ENCODE measurements at regions not wholly inside any gene's neighbourhood (a gene's known extent, or its start where the extent isn't known, plus 50 kb on each side); places are given as distances from the start of the nearest gene placed in this dataset.

DNA sequence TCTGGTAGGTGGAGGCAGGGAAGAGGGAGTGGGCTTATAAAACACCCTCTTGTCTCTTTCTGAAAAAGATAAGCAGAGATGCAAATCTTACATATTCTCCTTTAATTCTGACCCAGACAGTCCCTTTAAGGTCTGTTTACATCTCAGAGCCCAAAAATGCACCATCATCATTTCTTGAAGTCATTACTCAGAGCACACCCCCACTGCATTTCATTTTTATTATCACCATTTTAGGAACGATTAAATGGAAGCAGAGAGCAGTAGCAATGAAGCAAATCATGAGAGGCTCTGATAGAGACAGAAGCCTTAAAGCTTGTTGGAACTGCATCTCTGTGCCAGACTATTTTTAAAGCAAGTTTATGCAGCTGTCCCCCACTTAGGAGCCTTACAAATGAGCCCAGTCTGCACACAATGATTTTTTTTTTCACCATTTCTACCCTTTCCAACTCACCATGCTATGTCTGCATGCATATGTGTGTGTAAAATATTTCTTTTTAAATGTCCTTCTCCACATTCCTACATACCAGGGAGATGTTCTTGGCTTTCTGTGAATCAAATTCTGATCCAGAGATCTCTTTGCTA, 311.0 kb downstream of the GRIN2B start:
- no peak for TF ChIP-seq CTCF (conservative IDR thresholded peaks at IDR 0.05; ENCODE audit: low read depth, low read length)
- peak; percentile 88 for TF ChIP-seq MAFK (IDR thresholded peaks at IDR 0.05; ENCODE audit: low read depth, low read length)
- no peak for TF ChIP-seq POLR2A (IDR thresholded peaks at IDR 0.05; ENCODE audit: low read depth, low read length)
- no peak for TF ChIP-seq SMC3 (IDR thresholded peaks at IDR 0.05; ENCODE audit: low read depth, low read length)
- TF ChIP-seq RFX5 (IDR thresholded peaks at IDR 0.05; ENCODE audit: low read depth, low read length), result no peak
- TF ChIP-seq CEBPB (IDR thresholded peaks at IDR 0.05; ENCODE audit: low read depth, low read length), result no peak
- TF ChIP-seq RAD21 (IDR thresholded peaks at IDR 0.05; ENCODE audit: low read length), result no peak
- no peak for TF ChIP-seq USF2 (IDR thresholded peaks at IDR 0.05; ENCODE audit: low read depth, low read length)
- TF ChIP-seq FOS (IDR thresholded peaks at IDR 0.05; ENCODE audit: low read depth, low read length), result no peak
- no peak for TF ChIP-seq MXI1 (IDR thresholded peaks at IDR 0.05; ENCODE audit: borderline replicate concordance, low read depth, low read length)

Data from IMR-90 (cell line).